Common myeloid progenitor, CD34-positive (primary cell): ENCODE measurements at regions not wholly inside any gene's neighbourhood (a gene's known extent, or its start where the extent isn't known, plus 50 kb on each side); places are given as distances from the start of the nearest gene placed in this dataset.

Experiments
- CTCF ChIA-PET: fragments of 350-600 bp; sonication (Branson Sonifier 250); formaldehyde crosslinking; loops from one replicate; lab custom pipeline; 2021; ENCODE audit warnings: antibody characterized with exemption; lab: Charles Lee
- POLR2A ChIA-PET: fragments of 350-600 bp; sonication (Branson Sonifier 250); formaldehyde crosslinking; loops from one replicate; lab custom pipeline; 2021; ENCODE audit warnings: antibody characterized with exemption; lab: Charles Lee
- DNase-seq, 3 donors: peaks; one replicate each; pipeline versions ENCODE4 v3.0.0 to v3.0.0-alpha.2; 2013
- H3K27ac ChIP-seq, 2 experiments: 1 replicate in 1 of 2; 2 replicates in 1 of 2; pipeline ENCODE4 v1.7.0; 2013; ENCODE audit warnings: inconsistent platforms in 2 of 2, low read length in 2 of 2, mild to moderate bottlenecking in 2 of 2, low read depth in 1 of 2, moderate library complexity in 1 of 2; ENCODE audit not compliant: severe bottlenecking in 2 of 2, insufficient read depth in 1 of 2, poor library complexity in 1 of 2
- H3K27me3 ChIP-seq, 5 experiments: replicated peaks in 2 of 5; 1 replicate in 3 of 5; 2 replicates in 2 of 5; pipeline versions ENCODE4 v1.6.1 to v1.7.0; 2013; ENCODE audit warnings: low read length in 4 of 5, mild to moderate bottlenecking in 2 of 5, moderate library complexity in 2 of 5, inconsistent platforms in 1 of 5; ENCODE audit not compliant: insufficient read depth in 5 of 5, control insufficient read depth in 4 of 5
- H3K36me3 ChIP-seq, 4 experiments: 1 replicate in 2 of 4; 2 replicates in 2 of 4; pipeline versions ENCODE4 v1.6.1 to v1.7.0; 2013; ENCODE audit warnings: low read length in 3 of 4, control low read depth in 1 of 4, mild to moderate bottlenecking in 1 of 4; ENCODE audit not compliant: control insufficient read depth in 4 of 4, insufficient read depth in 4 of 4
- H3K4me1 ChIP-seq, 4 experiments: 1 replicate in 3 of 4; 2 replicates in 1 of 4; pipeline versions ENCODE4 v1.6.1 to v1.7.1; 2013; ENCODE audit warnings: low read length in 3 of 4, mild to moderate bottlenecking in 3 of 4, control low read depth in 1 of 4, inconsistent platforms in 1 of 4, moderate library complexity in 1 of 4; ENCODE audit not compliant: control insufficient read depth in 4 of 4, insufficient read depth in 4 of 4; ENCODE audit errors: control extremely low read depth in 1 of 4
- H3K4me3 ChIP-seq, 7 experiments: 1 replicate in 4 of 7; 2 replicates in 3 of 7; pipeline versions ENCODE4 v1.5.1 to v1.7.0; 2013; ENCODE audit warnings: mild to moderate bottlenecking in 7 of 7, low read length in 6 of 7, moderate library complexity in 6 of 7, inconsistent platforms in 2 of 7, low read depth in 2 of 7, control low read depth in 1 of 7; ENCODE audit not compliant: insufficient read depth in 4 of 7, control insufficient read depth in 1 of 7; ENCODE audit errors: extremely low read depth in 1 of 7
- H3K9me3 ChIP-seq, 5 experiments: 1 replicate in 4 of 5; 2 replicates in 1 of 5; pipeline versions ENCODE4 v1.6.1 to v1.7.1; 2013; ENCODE audit warnings: low read length in 4 of 5, mild to moderate bottlenecking in 2 of 5, inconsistent platforms in 1 of 5, low read depth in 1 of 5, moderate library complexity in 1 of 5; ENCODE audit not compliant: control insufficient read depth in 4 of 5, insufficient read depth in 2 of 5; ENCODE audit errors: control extremely low read depth in 1 of 5
- WGBS: methylation state at CpG from one replicate; pipeline ENCODE4 v1.1.5; 2013; ENCODE audit not compliant: insufficient coverage; 5-methylcytosine and 5-hydroxymethylcytosine counted together

DNA sequence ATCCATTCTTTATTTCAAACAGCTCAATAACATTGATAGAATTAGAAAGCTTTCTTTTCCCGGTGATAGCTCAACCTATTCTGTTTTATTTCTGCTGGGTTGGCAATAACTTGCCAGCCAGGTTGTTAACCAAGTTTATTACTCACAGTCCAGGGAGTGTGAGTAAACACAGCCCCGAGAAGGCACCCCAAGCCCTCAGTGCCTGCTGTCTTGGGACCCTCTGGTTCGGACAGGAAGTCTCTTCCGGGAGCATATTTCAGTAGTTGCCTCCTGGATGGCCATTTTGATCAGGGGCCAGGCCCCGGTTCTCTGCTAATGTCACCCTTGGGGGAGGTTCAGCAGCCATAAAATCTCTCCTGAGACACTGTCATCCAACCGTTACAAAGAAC lies 176.8 kb downstream of the INO80D start:
- no peaks in the 10 kb centered on the region for H3K36me3 ChIP-seq
- no peak overlapping the region for H3K27ac ChIP-seq
- no peak for DNase-seq
- peaks cover 0 to 10% (median 0%) of the 10 kb centered on the region in 5 experiments for H3K27me3 ChIP-seq
- ChIA-PET POLR2A (no interaction called here), CTCF (interaction anchor here (1.7 kb wide), 1 partner anchor 15 kb away, joined by 6 read pairs; no protein-coding TSS in a partner anchor)
- H3K4me3 ChIP-seq, result no peak overlapping the region
- no peaks in the 10 kb centered on the region for H3K9me3 ChIP-seq
- 92% methylated on average over 5 of the region's 6 CpGs for WGBS
- H3K4me1 ChIP-seq, result no peaks in the 10 kb centered on the region

DNA sequence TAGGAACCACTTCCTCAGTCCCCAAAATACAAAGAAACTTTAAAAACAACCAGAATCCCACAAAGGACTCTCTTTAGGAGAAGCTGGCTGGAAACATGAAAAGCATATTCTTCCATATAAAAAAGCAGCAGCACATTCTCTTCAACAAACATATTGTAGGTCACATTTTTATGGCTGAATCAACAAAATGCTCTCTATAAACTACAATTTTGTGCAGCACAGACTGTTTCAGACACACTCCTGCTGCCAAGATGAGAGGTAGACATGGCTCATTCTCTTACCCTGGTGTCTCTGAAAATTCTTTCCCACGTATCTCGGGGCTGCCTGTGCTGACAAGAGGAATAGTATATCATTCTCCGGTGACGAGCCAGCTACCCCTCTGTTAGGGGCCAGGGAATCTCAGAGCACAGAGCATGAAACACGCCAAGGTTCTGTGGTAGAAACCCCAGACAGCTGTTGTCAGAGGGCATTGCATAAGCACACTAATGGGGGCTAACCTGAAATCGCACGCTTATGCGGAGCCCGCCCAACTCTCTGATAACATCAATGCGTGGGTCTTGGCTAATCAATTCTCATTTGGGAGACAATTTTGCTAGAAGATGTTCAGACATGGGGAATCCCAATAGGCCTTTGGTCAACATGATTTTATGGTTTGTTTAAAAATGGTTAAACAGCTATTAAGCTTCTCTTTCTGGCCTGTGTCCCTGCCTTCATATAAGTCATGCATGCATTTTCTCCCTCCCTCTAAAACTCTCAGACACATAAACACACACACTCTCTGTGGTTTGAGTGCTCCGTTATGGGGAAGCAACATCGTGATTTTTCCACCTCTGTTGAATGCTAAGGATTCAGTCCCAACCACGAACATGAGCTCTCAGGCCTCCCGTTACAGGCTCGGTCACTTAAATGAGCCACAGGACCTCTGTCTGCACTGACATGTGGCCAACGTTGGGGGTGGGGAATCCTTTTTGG lies 177.5 kb downstream of the INO80D start:
- WGBS, result 92% methylated on average over 14 of the region's 16 CpGs
- no peaks in the 10 kb centered on the region for H3K4me1 ChIP-seq
- H3K9me3 ChIP-seq, result no peaks in the 10 kb centered on the region
- no peak overlapping the region for H3K4me3 ChIP-seq
- CTCF ChIA-PET, result interaction anchor here (1.7 kb wide), 1 partner anchor 16 kb away, joined by 6 read pairs; no protein-coding TSS in a partner anchor
- H3K36me3 ChIP-seq, result no peaks in the 10 kb centered on the region
- H3K27me3 ChIP-seq, result peaks cover 0 to 10% (median 0%) of the 10 kb centered on the region in 5 experiments
- POLR2A ChIA-PET, result no interaction called here
- no peak for DNase-seq
- H3K27ac ChIP-seq, result no peak overlapping the region

DNA sequence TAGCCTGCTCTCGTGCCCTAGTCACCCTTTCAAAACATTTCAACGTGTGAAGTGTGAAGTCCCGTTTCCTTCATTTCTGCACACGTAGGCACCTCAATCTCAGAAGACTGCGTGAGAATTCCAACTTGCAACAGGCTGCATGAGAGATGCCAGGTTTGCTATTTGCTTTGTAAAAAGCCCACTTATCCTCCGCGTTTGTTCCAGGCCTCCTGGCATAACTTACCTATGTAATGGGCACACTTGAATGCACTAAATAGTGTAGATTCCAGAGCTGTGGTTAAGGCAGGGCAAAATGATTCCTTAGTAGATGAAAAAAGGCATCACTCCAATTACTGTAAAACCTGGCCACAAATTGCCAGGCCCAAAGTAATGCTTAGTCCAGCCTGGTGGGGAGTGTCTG lies 179.6 kb downstream of the INO80D start:
- Histone ChIP-seq H3K4me3 (no peak overlapping the region), H3K36me3 (no peaks in the 10 kb centered on the region), H3K4me1 (no peaks in the 10 kb centered on the region), H3K27me3 (peaks cover 0 to 10% (median 0%) of the 10 kb centered on the region in 5 experiments), H3K9me3 (no peaks in the 10 kb centered on the region), H3K27ac (no peak overlapping the region)
- ChIA-PET CTCF (no interaction called here), POLR2A (no interaction called here)
- no peak for DNase-seq
- 99% methylated on average over 7 of the region's 7 CpGs for WGBS

DNA sequence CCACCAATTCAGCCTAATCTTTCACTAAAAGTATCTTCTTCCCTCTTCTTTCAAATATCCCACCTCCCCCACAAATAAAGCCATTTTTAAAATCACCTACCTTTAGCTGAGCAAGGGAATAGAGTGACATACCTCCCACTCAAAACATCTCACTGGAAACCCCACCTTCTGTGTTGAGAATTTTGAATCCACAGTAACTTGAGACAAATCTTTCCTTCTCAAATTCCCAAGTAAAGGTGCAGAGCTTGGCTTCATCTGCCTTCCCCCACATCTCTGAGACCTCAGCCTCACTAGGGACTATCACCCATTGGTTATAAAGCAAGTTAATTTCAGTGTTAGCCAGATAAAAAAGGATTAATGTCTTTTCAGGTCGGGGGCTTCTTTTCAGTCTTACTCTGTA lies 180.4 kb downstream of the INO80D start:
- DNase-seq, result no peak
- no peak overlapping the region for H3K27ac ChIP-seq
- no CpG with 5 or more reads among the region's 1 CpG for WGBS

DNA sequence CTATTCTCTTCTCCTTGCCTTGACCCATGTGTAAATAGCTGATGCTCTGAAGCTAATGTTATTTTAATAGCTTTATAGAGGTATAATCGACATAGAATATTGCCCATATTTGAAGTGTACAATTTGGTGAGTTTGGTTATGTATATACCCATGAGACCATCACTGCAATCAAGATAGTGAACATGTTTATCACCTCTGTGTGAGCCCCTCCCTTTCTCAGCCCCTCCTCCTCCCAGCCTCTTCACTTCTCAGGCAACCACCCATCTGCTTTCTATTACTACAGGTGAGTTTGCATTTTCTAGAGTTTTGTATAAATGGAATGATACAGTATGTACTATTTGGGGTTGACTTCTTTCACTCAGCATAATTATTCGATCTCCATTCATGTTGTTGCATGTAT lies 181.1 kb downstream of the INO80D start:
- Histone ChIP-seq H3K27ac (no peak overlapping the region), H3K27me3 (peaks cover 0 to 4% (median 0%) of the 10 kb centered on the region in 5 experiments), H3K4me3 (no peak overlapping the region), H3K36me3 (no peaks in the 10 kb centered on the region), H3K4me1 (no peaks in the 10 kb centered on the region), H3K9me3 (no peaks in the 10 kb centered on the region)
- ChIA-PET CTCF (interaction anchor here (0.6 to 0.9 kb wide), 3 partner anchors 13 to 109 kb away, joined by 3 to 4 read pairs (median 4); no protein-coding TSS in a partner anchor), POLR2A (no interaction called here)
- no peak for DNase-seq
- WGBS, result no CpG with 5 or more reads among the region's 2 CpGs

More for the DNA sequence above, 180.4 kb downstream of the INO80D start:
- Histone ChIP-seq H3K36me3 (no peaks in the 10 kb centered on the region), H3K9me3 (no peaks in the 10 kb centered on the region), H3K4me1 (no peaks in the 10 kb centered on the region), H3K27me3 (peaks cover 0 to 8% (median 0%) of the 10 kb centered on the region in 5 experiments), H3K4me3 (no peak overlapping the region)
- ChIA-PET CTCF (interaction anchor here (0.6 kb wide), 1 partner anchor 14 kb away, joined by 3 read pairs; no protein-coding TSS in a partner anchor), POLR2A (no interaction called here)

DNA sequence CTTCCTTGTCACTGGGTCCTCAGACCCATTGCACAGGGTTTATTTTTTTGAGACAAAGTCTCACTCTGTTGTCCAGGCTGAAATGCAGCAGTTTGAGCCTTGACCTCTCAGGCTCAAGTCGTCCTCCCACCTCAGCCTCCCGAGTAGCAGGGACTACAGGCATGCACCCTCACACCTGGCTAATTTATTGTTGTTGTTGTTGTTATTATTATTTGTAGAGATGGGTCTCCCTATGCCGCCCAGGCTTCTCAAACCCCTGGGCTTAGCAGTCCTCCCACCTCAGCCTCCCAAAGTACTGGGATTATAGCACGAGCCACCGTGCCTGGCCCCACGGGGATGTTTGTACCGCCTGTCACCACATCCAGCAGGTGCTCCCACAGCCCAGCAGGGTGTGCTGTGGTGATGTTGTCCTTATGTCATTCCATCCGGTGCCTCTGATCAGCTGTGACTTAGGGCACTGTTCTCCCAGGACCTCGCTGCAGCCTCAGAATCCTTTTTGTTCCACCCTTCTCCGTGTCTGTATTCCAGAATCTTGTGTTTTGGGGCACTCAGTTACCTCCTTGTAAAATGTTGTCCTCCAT lies 182.3 kb downstream of the INO80D start:
- POLR2A ChIA-PET, result interaction anchor here (0.7 kb wide), 1 partner anchor 1775 kb away, joined by 3 read pairs; no protein-coding TSS in a partner anchor
- 48% methylated on average over 3 of the region's 10 CpGs for WGBS
- Histone ChIP-seq H3K27ac (no peak overlapping the region), H3K27me3 (peaks cover 0 to 4% (median 0%) of the 10 kb centered on the region in 5 experiments), H3K4me1 (no peaks in the 10 kb centered on the region), H3K9me3 (peaks cover 0 to 4% (median 0%) of the 10 kb centered on the region in 5 experiments), H3K4me3 (no peak overlapping the region), H3K36me3 (no peaks in the 10 kb centered on the region)
- DNase-seq, result peak; percentile 10 to 38 (median 34)
- CTCF ChIA-PET, result no interaction called here
